Ascending aorta (tissue), 2 donors: ENCODE measurements at regions not wholly inside any gene's neighbourhood (a gene's known extent, or its start where the extent isn't known, plus 50 kb on each side); places are given as distances from the start of the nearest gene placed in this dataset.

Experiments
- DNase-seq, 2 donors: peaks; one replicate each; pipeline ENCODE4 v3.0.0-alpha.2; 2019; ENCODE audit warnings: low spot score in 2 of 2
- H3K27ac ChIP-seq, 2 donors: fragments of 200-600 bp; sonication (generic); one replicate each; pipeline ENCODE4 v1.5.1; 2016 to 2017; ENCODE audit warnings: mild to moderate bottlenecking in 1 of 2
- H3K27me3 ChIP-seq: fragments of 200-600 bp; sonication (generic); one replicate; pipeline ENCODE4 v1.5.1; 2017
- H3K36me3 ChIP-seq, 2 donors: fragments of 200-600 bp; sonication (generic); one replicate each; pipeline ENCODE4 v1.5.1; 2016
- H3K4me1 ChIP-seq, 2 donors: fragments of 200-600 bp; sonication (generic); one replicate each; pipeline ENCODE4 v1.5.1; 2016 to 2017; ENCODE audit warnings: mild to moderate bottlenecking in 1 of 2
- H3K4me3 ChIP-seq, 2 donors: fragments of 200-600 bp; sonication (generic); one replicate each; pipeline ENCODE4 v1.5.1; 2016 to 2017; ENCODE audit warnings: mild to moderate bottlenecking in 1 of 2
- H3K9me3 ChIP-seq, 2 donors: fragments of 200-600 bp; sonication (generic); one replicate each; pipeline ENCODE4 v1.5.1; 2016
- intact Hi-C: fragments of 100-400 bp; cut with DNase I; formaldehyde crosslinking; loops from one replicate; pipeline ENCODE4 v1.15.1; 2023
- TF ChIP-seq, protein P1 (sequence below), 3 experiments: fragments of 200-600 bp in 2 of 3; fragments of 450-650 bp in 1 of 3; sonication (generic) in 2 of 3; IDR thresholded peaks; one replicate each; pipeline ENCODE4 v1.5.1; 2016 to 2019; ENCODE audit warnings: antibody characterized with exemption in 3 of 3, mild to moderate bottlenecking in 1 of 3, moderate library complexity in 1 of 3

DNA sequence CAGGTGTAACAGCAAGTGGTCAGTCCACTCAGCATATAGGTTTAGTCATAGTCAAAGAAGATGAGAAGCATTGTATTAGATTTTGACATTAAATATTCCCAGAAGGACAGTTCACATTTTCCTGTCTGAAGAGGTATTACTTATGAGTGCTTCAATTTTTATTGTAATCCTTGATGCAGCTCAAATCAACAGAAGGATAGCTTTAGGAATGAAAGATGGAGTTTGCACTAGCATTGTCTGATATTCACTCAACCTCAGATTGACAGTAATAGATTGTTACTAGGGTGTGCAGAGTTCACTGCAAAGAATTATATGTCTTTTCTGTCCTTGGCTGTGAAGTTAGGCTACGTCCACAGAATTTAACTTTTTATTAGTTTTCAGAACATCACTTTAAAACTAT is 764.3 kb upstream of the AADAT start:
- intact Hi-C loops = no loop called here
- no peak for DNase-seq
- Histone ChIP-seq H3K27me3 (no peaks in the 10 kb centered on the region), H3K4me3 (no peak overlapping the region), H3K27ac (no peak overlapping the region), H3K4me1 (no peaks in the 10 kb centered on the region), H3K36me3 (no peaks in the 10 kb centered on the region), H3K9me3 (no peaks in the 10 kb centered on the region)
- TF ChIP-seq, protein P1, sequence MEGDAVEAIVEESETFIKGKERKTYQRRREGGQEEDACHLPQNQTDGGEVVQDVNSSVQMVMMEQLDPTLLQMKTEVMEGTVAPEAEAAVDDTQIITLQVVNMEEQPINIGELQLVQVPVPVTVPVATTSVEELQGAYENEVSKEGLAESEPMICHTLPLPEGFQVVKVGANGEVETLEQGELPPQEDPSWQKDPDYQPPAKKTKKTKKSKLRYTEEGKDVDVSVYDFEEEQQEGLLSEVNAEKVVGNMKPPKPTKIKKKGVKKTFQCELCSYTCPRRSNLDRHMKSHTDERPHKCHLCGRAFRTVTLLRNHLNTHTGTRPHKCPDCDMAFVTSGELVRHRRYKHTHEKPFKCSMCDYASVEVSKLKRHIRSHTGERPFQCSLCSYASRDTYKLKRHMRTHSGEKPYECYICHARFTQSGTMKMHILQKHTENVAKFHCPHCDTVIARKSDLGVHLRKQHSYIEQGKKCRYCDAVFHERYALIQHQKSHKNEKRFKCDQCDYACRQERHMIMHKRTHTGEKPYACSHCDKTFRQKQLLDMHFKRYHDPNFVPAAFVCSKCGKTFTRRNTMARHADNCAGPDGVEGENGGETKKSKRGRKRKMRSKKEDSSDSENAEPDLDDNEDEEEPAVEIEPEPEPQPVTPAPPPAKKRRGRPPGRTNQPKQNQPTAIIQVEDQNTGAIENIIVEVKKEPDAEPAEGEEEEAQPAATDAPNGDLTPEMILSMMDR (IDR thresholded peaks at IDR 0.05) = no peak

DNA sequence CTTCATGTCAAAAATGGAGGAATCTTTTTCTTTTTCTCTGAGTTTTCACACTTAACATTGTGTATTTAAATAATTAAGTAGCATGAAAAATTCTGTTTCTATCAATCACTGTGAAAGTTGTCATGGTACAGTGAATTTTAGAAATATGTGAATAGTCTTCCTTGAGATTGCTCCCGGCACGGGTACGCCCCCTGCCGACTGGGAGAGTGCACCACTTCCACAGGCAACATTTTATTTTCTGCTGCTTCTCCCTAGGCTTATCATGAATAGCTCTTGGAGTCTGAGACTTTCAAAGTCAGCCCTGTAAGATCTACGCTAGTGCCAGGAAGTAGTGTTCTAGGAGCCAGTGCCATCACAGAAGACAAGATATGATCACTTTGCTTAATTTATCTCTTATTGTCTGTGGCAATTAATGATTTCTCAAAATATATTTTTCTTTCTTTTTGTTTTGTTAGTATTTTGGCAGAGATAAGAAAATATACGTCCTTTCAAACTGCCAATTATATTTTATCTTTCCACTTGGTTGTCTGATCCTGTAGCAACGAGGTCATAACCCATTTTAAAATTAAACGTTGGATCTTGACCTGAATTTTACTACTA is 763.8 kb upstream of the AADAT start:
- peak in 1 of 2 donors; percentile 63 for DNase-seq
- H3K4me1 ChIP-seq = no peaks in the 10 kb centered on the region
- no peak overlapping the region for H3K4me3 ChIP-seq
- H3K9me3 ChIP-seq = no peaks in the 10 kb centered on the region
- H3K27me3 ChIP-seq = no peaks in the 10 kb centered on the region
- H3K27ac ChIP-seq = no peak overlapping the region
- intact Hi-C loops = loop anchor here (2.0 kb wide), 1 partner anchor 265 kb away; no protein-coding TSS in a partner anchor
- TF ChIP-seq, protein P1 (IDR thresholded peaks at IDR 0.05) = peak in 2 of 3 experiments; percentile 67 to 69
- H3K36me3 ChIP-seq = no peaks in the 10 kb centered on the region

DNA sequence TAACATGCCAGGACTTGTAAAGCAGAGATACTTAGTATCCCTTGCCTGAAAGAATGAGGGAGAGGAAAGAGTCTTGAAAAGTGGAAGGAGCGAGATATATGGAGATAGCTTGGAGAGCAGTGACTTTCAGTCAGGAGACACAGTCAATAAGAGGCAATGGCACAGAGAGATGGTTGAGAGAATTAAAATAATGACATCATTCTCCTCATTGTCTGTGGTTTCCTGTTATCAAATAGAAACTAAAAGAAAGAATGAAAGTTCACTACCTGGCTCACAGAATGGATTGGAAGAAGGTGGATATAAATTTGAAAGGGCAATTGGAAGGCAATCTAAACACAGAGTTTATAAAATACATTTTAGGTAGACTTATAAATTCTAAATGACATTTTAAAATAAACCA is 760.2 kb upstream of the AADAT start:
- TF ChIP-seq, protein P1 (IDR thresholded peaks at IDR 0.05) = no peak
- no peaks in the 10 kb centered on the region for H3K9me3 ChIP-seq
- no peaks in the 10 kb centered on the region for H3K4me1 ChIP-seq
- no peak overlapping the region for H3K4me3 ChIP-seq
- H3K27me3 ChIP-seq = no peaks in the 10 kb centered on the region
- DNase-seq = no peak
- intact Hi-C loops = no loop called here
- no peak overlapping the region for H3K27ac ChIP-seq
- no peaks in the 10 kb centered on the region for H3K36me3 ChIP-seq

DNA sequence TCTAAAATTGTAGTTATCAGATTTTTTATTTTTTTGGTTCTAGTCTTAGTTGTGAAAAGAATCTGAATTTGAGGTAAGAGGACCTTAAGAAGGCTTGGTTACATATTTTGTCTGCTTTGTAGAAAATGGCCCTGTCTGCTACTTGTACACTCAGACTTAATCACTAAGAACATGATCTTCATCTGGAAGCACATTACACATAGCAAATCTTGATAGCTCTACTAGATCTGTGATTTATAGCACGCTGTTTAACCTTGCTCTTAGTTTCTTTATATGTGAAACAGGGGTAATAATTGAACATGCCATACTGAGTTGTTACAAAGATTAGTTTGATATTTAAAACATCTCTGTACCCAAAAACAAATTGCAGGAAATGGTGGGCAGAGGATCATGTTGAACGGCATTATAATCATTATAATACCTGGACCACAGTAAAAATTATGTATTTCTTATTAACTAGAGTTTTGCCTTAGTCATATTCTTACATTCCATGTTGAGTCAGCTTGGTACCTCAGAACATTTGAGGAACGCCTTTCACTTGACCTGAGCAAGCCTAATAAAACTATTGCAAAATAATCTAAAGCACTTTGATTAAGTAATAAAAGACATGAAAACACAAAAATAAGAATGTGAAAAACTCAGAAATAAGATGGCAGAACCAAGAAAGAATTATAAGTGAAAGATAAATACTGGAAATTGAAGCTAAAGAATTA is 738.0 kb upstream of the AADAT start:
- intact Hi-C loops = no loop called here
- no peak for DNase-seq
- H3K9me3 ChIP-seq = no peaks in the 10 kb centered on the region
- H3K27ac ChIP-seq = no peak overlapping the region
- H3K27me3 ChIP-seq = no peaks in the 10 kb centered on the region
- TF ChIP-seq, protein P1 (IDR thresholded peaks at IDR 0.05) = no peak
- H3K4me1 ChIP-seq = no peaks in the 10 kb centered on the region
- H3K36me3 ChIP-seq = no peaks in the 10 kb centered on the region
- no peak overlapping the region for H3K4me3 ChIP-seq

DNA sequence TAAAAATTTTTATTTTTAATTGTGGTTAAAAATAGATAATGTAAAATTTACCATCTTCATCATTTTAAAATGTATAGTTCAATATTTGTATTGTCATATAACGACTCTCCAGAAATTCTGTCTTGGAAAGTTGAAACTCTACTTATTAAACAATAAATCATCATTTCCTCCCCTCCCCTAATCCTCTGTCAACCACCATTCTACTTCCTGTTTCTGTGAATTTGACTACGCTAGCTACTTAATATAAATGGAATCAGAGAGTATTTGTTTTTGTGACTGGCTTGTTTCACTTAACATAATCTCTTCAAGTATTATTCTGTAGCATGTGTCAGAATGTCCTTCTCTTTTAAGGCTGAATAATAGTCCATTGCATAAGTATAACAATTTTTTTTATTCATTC is 729.0 kb upstream of the AADAT start:
- TF ChIP-seq, protein P1 (IDR thresholded peaks at IDR 0.05) = no peak
- intact Hi-C loops = no loop called here
- no peaks in the 10 kb centered on the region for H3K27me3 ChIP-seq
- no peaks in the 10 kb centered on the region for H3K9me3 ChIP-seq
- no peak overlapping the region for H3K4me3 ChIP-seq
- no peak overlapping the region for H3K27ac ChIP-seq
- DNase-seq = no peak
- no peaks in the 10 kb centered on the region for H3K36me3 ChIP-seq
- no peaks in the 10 kb centered on the region for H3K4me1 ChIP-seq
